ENCODE measurements at regions not wholly inside any gene's neighbourhood (a gene's known extent, or its start where the extent isn't known, plus 50 kb on each side); places are given as distances from the start of the nearest gene placed in this dataset.

- TF ChIP-seq POLR2A (IDR thresholded peaks at IDR 0.05; ENCODE audit: low read depth, low read length) (no peak), CTCF (IDR thresholded peaks at IDR 0.05; ENCODE audit: extremely low read depth in 1 of 2, insufficient read depth in 1 of 2, low read depth in 1 of 2, low read length in 2 of 2) (no peak), MAX (IDR thresholded peaks at IDR 0.05; ENCODE audit: insufficient read depth, insufficient read length) (no peak), EZH2 (IDR thresholded peaks at IDR 0.05; ENCODE audit: borderline replicate concordance, low read depth, low read length, severe bottlenecking) (no peak), POLR2AphosphoS5 (IDR thresholded peaks at IDR 0.05; ENCODE audit: insufficient read depth, low read depth, low read length) (no peak), JUN (IDR thresholded peaks at IDR 0.05; ENCODE audit: borderline replicate concordance, insufficient read depth, insufficient read length, low read depth) (no peak), GATA2 (IDR thresholded peaks at IDR 0.05; ENCODE audit: insufficient read depth, insufficient read length, low read depth, low read length) (no peak), FOS (IDR thresholded peaks at IDR 0.05; ENCODE audit: borderline replicate concordance, insufficient read depth, low read length) (no peak)
Measured at GRCh38 chr13:107960301-107960700, 255.0 kb downstream of the LIG4 start.
